H9 (cell line): ENCODE measurements at regions not wholly inside any gene's neighbourhood (a gene's known extent, or its start where the extent isn't known, plus 50 kb on each side); places are given as distances from the start of the nearest gene placed in this dataset.

ENCODE experiments used
- DNase-seq: peaks from one replicate; pipeline ENCODE4 v3.0.0-alpha.2; 2017
- H2AFZ ChIP-seq: one replicate; pipeline ENCODE4 v1.6.1; 2013; ENCODE audit warnings: mild to moderate bottlenecking, low read length, control low read depth, moderate library complexity
- H2AK5ac ChIP-seq: 2 replicates; pipeline ENCODE4 v1.6.1; 2013; ENCODE audit warnings: low read length, control low read depth, mixed read lengths; ENCODE audit not compliant: insufficient read length
- H2BK120ac ChIP-seq: one replicate; pipeline ENCODE4 v1.6.1; 2013; ENCODE audit warnings: low read depth, mild to moderate bottlenecking, low read length, control low read depth, inconsistent platforms; ENCODE audit not compliant: poor library complexity, severe bottlenecking
- H2BK12ac ChIP-seq: 2 replicates; pipeline ENCODE4 v1.6.1; 2013; ENCODE audit warnings: low read length, control low read depth, mixed read lengths, low read depth; ENCODE audit not compliant: insufficient read length
- H2BK15ac ChIP-seq: 2 replicates; pipeline ENCODE4 v1.6.1; 2013; ENCODE audit warnings: low read depth, low read length, control low read depth
- H2BK20ac ChIP-seq: one replicate; pipeline ENCODE4 v1.6.1; 2013; ENCODE audit warnings: low read depth, mild to moderate bottlenecking, low read length, control low read depth, inconsistent platforms; ENCODE audit not compliant: poor library complexity, severe bottlenecking
- H2BK5ac ChIP-seq: 2 replicates; pipeline ENCODE4 v1.6.1; 2013; ENCODE audit warnings: low read length, control low read depth, mixed read lengths; ENCODE audit not compliant: insufficient read length
- H3K14ac ChIP-seq: 2 replicates; pipeline ENCODE4 v1.6.1; 2013; ENCODE audit warnings: low read length, control low read depth; ENCODE audit not compliant: insufficient read depth
- H3K18ac ChIP-seq: 2 replicates; pipeline ENCODE4 v1.6.1; 2013; ENCODE audit warnings: low read depth, mild to moderate bottlenecking, mixed read lengths, low read length, control low read depth; ENCODE audit not compliant: insufficient read length
- H3K23ac ChIP-seq: 2 replicates; pipeline ENCODE4 v1.6.1; 2013; ENCODE audit warnings: low read length, control low read depth, mixed read lengths, low read depth; ENCODE audit not compliant: insufficient read length
- H3K23me2 ChIP-seq: 2 replicates; pipeline ENCODE4 v1.6.1; 2013; ENCODE audit warnings: low read depth, mild to moderate bottlenecking, mixed read lengths, low read length, control low read depth; ENCODE audit not compliant: insufficient read length, poor library complexity, severe bottlenecking
- H3K27ac ChIP-seq: 2 replicates; pipeline ENCODE4 v1.5.1; 2013; ENCODE audit warnings: low read length, control low read depth, mixed read lengths, low read depth; ENCODE audit not compliant: insufficient read length
- H3K27me3 ChIP-seq: 2 replicates; pipeline ENCODE4 v1.6.1; 2013; ENCODE audit warnings: low read length, control low read depth, inconsistent platforms; ENCODE audit not compliant: insufficient read depth
- H3K4ac ChIP-seq: 2 replicates; pipeline ENCODE4 v1.6.1; 2013; ENCODE audit warnings: low read depth, mild to moderate bottlenecking, control low read depth, inconsistent platforms, low read length, moderate library complexity
- H3K4me1 ChIP-seq: 2 replicates; pipeline ENCODE4 v1.6.1; 2013; ENCODE audit warnings: low read length, control low read depth, inconsistent platforms; ENCODE audit not compliant: insufficient read depth
- H3K4me2 ChIP-seq: 2 replicates; pipeline ENCODE4 v1.6.1; 2013; ENCODE audit warnings: low read length, control low read depth, mixed read lengths; ENCODE audit not compliant: insufficient read length, insufficient read depth
- H3K56ac ChIP-seq: 2 replicates; pipeline ENCODE4 v1.6.1; 2013; ENCODE audit warnings: low read depth, mild to moderate bottlenecking, mixed read lengths, low read length, control low read depth; ENCODE audit not compliant: insufficient read length
- H3K79me1 ChIP-seq: 2 replicates; pipeline ENCODE4 v1.6.1; 2013; ENCODE audit warnings: low read depth, mild to moderate bottlenecking, moderate library complexity, low read length, control low read depth, inconsistent platforms; ENCODE audit not compliant: insufficient read depth, poor library complexity, severe bottlenecking
- H3K79me2 ChIP-seq: 2 replicates; pipeline ENCODE4 v1.6.1; 2013; ENCODE audit warnings: low read length, control low read depth, inconsistent platforms; ENCODE audit not compliant: insufficient read depth
- H3K9ac ChIP-seq: 2 replicates; pipeline ENCODE4 v1.6.1; 2013; ENCODE audit warnings: low read length, control low read depth, mixed read lengths; ENCODE audit not compliant: insufficient read length; ENCODE audit errors: extremely low read depth
- H3K9me3 ChIP-seq: one replicate; pipeline ENCODE4 v1.6.1; 2013; ENCODE audit warnings: low read depth, low read length, inconsistent platforms; ENCODE audit not compliant: control insufficient read depth
- H3T11ph ChIP-seq: one replicate; pipeline ENCODE4 v1.6.1; 2013; ENCODE audit warnings: mild to moderate bottlenecking, low read length, control low read depth, inconsistent platforms
- H4K20me1 ChIP-seq: one replicate; pipeline ENCODE4 v1.6.1; 2013; ENCODE audit not compliant: control insufficient read depth, insufficient read length, insufficient read depth
- H4K5ac ChIP-seq: 2 replicates; pipeline ENCODE4 v1.6.1; 2013; ENCODE audit warnings: low read depth, mild to moderate bottlenecking, mixed read lengths, low read length, control low read depth; ENCODE audit not compliant: insufficient read length
- H4K8ac ChIP-seq: replicated peaks from 2 replicates; pipeline ENCODE4 v1.6.1; 2013; ENCODE audit warnings: low read length, control low read depth, mixed read lengths, low read depth; ENCODE audit not compliant: insufficient read length
- H4K91ac ChIP-seq: 2 replicates; pipeline ENCODE4 v1.6.1; 2013; ENCODE audit warnings: low read depth, mild to moderate bottlenecking, moderate library complexity, mixed read lengths, low read length, control low read depth; ENCODE audit not compliant: insufficient read length
- H3K27ac Mint-ChIP-seq, 3 experiments: 2 replicates in 2 of 3; 3 replicates in 1 of 3; pipeline ENCODE4 v1.8.0; 2020 to 2021; ENCODE audit warnings: mixed read lengths in 3 of 3, mild to moderate bottlenecking in 1 of 3, moderate library complexity in 1 of 3
- H3K27me3 Mint-ChIP-seq: 2 replicates; pipeline ENCODE4 v1.8.0; 2021; ENCODE audit warnings: low read depth, mild to moderate bottlenecking, moderate library complexity, mixed read lengths
- H3K36me3 Mint-ChIP-seq, 3 experiments: 2 replicates in 2 of 3; 3 replicates in 1 of 3; pipeline ENCODE4 v1.8.0; 2020 to 2021; ENCODE audit warnings: low read depth in 3 of 3, mixed read lengths in 3 of 3; ENCODE audit not compliant: insufficient read depth in 1 of 3
- H3K4me1 Mint-ChIP-seq, 2 experiments: 2 replicates each; pipeline ENCODE4 v1.8.0; 2020; ENCODE audit warnings: mixed read lengths in 2 of 2
- H3K4me3 Mint-ChIP-seq, 2 experiments: 2 replicates in 1 of 2; 3 replicates in 1 of 2; pipeline ENCODE4 v1.8.0; 2020 to 2021; ENCODE audit warnings: mild to moderate bottlenecking in 2 of 2, mixed read lengths in 2 of 2, moderate library complexity in 1 of 2
- H3K9me3 Mint-ChIP-seq, 2 experiments: 2 replicates in 1 of 2; 3 replicates in 1 of 2; pipeline ENCODE4 v1.8.0; 2020; ENCODE audit warnings: mild to moderate bottlenecking in 2 of 2, mixed read lengths in 2 of 2, moderate library complexity in 1 of 2
- WGBS: extraction: QIAGEN DNeasy Blood & Tissue Kit; methylation state at CpG from one replicate; pipeline ENCODE4 v1.1.7; 2013; ENCODE audit warnings: missing lambda C conversion rate, low lambda C conversion rate, mixed read lengths; ENCODE audit not compliant: insufficient read length; ENCODE audit errors: extremely low coverage; 5-methylcytosine and 5-hydroxymethylcytosine counted together
- TF ChIP-seq, protein P1 (sequence below): fragments of 200-600 bp; sonication (generic); conservative IDR thresholded peaks from 3 replicates; pipeline ENCODE4 v1.8.0; 2021; ENCODE audit warnings: antibody characterized with exemption, mild to moderate bottlenecking

DNA sequence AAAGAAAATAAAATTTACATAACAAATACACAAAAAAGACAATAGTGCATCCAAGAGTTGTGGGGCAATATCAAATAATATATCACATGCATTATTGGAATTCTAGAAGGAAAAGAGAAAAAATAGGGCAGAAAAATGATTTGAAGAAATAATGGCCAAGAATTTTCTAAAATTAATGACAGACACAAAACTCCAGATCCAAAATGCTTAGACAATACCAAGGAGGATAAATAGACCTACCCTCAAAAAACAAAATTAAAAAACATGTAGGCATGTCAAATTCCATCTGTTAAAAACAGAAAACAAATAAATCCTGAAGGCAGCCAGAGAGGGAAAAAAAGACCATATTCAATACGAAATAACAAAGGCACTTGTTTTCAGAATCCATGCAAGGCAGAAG lies 191.5 kb upstream of the ZNF536 start:
- H2BK5ac ChIP-seq: no peak overlapping the region
- H3K27ac ChIP-seq: no peak overlapping the region
- Mint-ChIP-seq H3K9me3 (peaks cover 58 to 60% of the 10 kb centered on the region in 2 experiments), H3K27ac (no peak overlapping the region), H3K4me3 (no peak overlapping the region), H3K27me3 (peaks cover 12% of the 10 kb centered on the region), H3K36me3 (peaks cover 8 to 35% (median 16%) of the 10 kb centered on the region in 3 experiments; a peak in 6 of 7 replicates), H3K4me1 (peaks cover 15 to 16% of the 10 kb centered on the region in 2 experiments)
- no peak overlapping the region for H2BK12ac ChIP-seq
- no peak overlapping the region for H2AFZ ChIP-seq
- no peak overlapping the region for H3K9ac ChIP-seq
- H3K4ac ChIP-seq: no peak overlapping the region
- H2BK120ac ChIP-seq: no peak overlapping the region
- H4K8ac ChIP-seq: no peak overlapping the region
- H2AK5ac ChIP-seq: no peak overlapping the region
- no peak overlapping the region for H3K4me2 ChIP-seq
- WGBS: no CpG with 5 or more reads among the region's 1 CpG
- H3T11ph ChIP-seq: no peak overlapping the region
- H3K56ac ChIP-seq: no peak overlapping the region
- TF ChIP-seq, protein P1, sequence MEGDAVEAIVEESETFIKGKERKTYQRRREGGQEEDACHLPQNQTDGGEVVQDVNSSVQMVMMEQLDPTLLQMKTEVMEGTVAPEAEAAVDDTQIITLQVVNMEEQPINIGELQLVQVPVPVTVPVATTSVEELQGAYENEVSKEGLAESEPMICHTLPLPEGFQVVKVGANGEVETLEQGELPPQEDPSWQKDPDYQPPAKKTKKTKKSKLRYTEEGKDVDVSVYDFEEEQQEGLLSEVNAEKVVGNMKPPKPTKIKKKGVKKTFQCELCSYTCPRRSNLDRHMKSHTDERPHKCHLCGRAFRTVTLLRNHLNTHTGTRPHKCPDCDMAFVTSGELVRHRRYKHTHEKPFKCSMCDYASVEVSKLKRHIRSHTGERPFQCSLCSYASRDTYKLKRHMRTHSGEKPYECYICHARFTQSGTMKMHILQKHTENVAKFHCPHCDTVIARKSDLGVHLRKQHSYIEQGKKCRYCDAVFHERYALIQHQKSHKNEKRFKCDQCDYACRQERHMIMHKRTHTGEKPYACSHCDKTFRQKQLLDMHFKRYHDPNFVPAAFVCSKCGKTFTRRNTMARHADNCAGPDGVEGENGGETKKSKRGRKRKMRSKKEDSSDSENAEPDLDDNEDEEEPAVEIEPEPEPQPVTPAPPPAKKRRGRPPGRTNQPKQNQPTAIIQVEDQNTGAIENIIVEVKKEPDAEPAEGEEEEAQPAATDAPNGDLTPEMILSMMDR: no peak
- no peak overlapping the region for H3K23ac ChIP-seq
- H2BK20ac ChIP-seq: no peak overlapping the region
- no peaks in the 10 kb centered on the region for H3K27me3 ChIP-seq
- H3K23me2 ChIP-seq: no peaks in the 10 kb centered on the region
- no peak overlapping the region for H3K14ac ChIP-seq
- H3K79me2 ChIP-seq: no peaks in the 10 kb centered on the region
- no peak overlapping the region for H4K91ac ChIP-seq
- H4K20me1 ChIP-seq: no peaks in the 10 kb centered on the region
- H2BK15ac ChIP-seq: no peak overlapping the region
- DNase-seq: no peak
- H3K9me3 ChIP-seq: no peaks in the 10 kb centered on the region
- H3K4me1 ChIP-seq: no peaks in the 10 kb centered on the region
- H4K5ac ChIP-seq: no peak overlapping the region
- H3K79me1 ChIP-seq: no peaks in the 10 kb centered on the region
- H3K18ac ChIP-seq: no peak overlapping the region
